ENCODE measurements at regions not wholly inside any gene's neighbourhood (a gene's known extent, or its start where the extent isn't known, plus 50 kb on each side); places are given as distances from the start of the nearest gene placed in this dataset.

DNA sequence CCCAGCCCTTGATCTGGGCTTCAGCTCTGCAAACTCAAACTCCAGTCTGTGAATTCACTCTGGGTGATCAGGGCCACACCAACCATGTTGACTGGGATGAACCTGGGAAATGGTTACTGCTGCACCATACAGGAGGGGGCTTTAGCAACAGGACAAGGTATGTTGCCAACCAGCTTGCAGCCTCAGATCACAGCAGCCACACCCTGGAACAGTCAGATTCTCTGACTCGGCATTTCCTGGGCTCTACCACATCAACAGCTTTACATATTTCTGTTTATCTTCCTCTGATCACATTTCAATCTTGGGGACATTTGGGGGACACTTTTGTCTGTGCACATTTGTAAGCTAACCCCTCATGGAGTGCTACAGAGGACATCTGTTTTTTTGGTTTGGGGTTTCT, 267.0 kb upstream of the NCAM1 start:
- CTCF ChIA-PET = no interaction called here
- Histone ChIP-seq H3K4me2 (ENCODE audit: low read length) (no peak overlapping the region), H3K9me2 (ENCODE audit: insufficient read depth) (no peaks in the 10 kb centered on the region), H3K79me2 (ENCODE audit: insufficient read depth, low read length) (no peaks in the 10 kb centered on the region), H3K9ac (ENCODE audit: low read length) (no peak overlapping the region), H3K4me3 (replicated peaks in 1 of 2; ENCODE audit: low read depth in 1 of 2, low read length in 2 of 2) (no peak overlapping the region), H3K9me3 (ENCODE audit: control insufficient read depth in 1 of 2, insufficient read depth in 1 of 2, low read depth in 1 of 2, low read length in 2 of 2) (no peaks in the 10 kb centered on the region), H2AFZ (ENCODE audit: low read depth, low read length, poor library complexity, severe bottlenecking) (no peak overlapping the region), H3K4me1 (ENCODE audit: control insufficient read depth in 1 of 2, insufficient read depth in 2 of 2, low read length in 2 of 2) (no peaks in the 10 kb centered on the region), H3K27ac (ENCODE audit: low read depth, low read length) (no peak overlapping the region), H3K36me3 (ENCODE audit: control insufficient read depth in 1 of 2, insufficient read depth in 2 of 2, low read length in 2 of 2) (no peaks in the 10 kb centered on the region), H4K20me1 (ENCODE audit: insufficient read depth) (no peaks in the 10 kb centered on the region), H3K27me3 (ENCODE audit: insufficient read depth, low read length) (peaks cover 24% of the 10 kb centered on the region; the same call in 1 of the 2 replicates)
- no peak for TF ChIP-seq SRF (IDR thresholded peaks at IDR 0.05; ENCODE audit: low read depth)
- TF ChIP-seq CBX3 (IDR thresholded peaks at IDR 0.05; ENCODE audit: low read depth) = no peak
- TF ChIP-seq ZNF274 (IDR thresholded peaks at IDR 0.05; ENCODE audit: low read depth, low read length) = no peak
- no peak for TF ChIP-seq RAD21 (IDR thresholded peaks at IDR 0.05; ENCODE audit: low read depth)
- TF ChIP-seq CTCF (IDR thresholded peaks at IDR 0.05 in 2 of 3, conservative IDR thresholded peaks at IDR 0.05 in 1 of 3; ENCODE audit: borderline replicate concordance in 1 of 3, insufficient read depth in 1 of 3, low read depth in 2 of 3, low read length in 2 of 3) = no peak
- RAD21 ChIA-PET (ENCODE audit: low non-redundant PET in 1 of 2, low total read pairs in 2 of 2, uncharacterized antibody in 2 of 2, unreplicated experiment in 2 of 2) = no interaction called here
- POLR2A ChIA-PET = no interaction called here
- intact Hi-C loops (cut with micrococcal nuclease) = no loop called here
- ATAC-seq = no peak
- DNase-seq (ENCODE audit: low read depth, low spot score) = no peak
- BruUV-seq (replicated peaks) = no TSS peak

- Histone ChIP-seq H3K4me3 (replicated peaks in 1 of 2; ENCODE audit: low read depth in 1 of 2, low read length in 2 of 2) (no peak overlapping the region), H3K27ac (ENCODE audit: low read depth, low read length) (no peak overlapping the region), H3K9me2 (ENCODE audit: insufficient read depth) (no peaks in the 10 kb centered on the region), H2AFZ (ENCODE audit: low read depth, low read length, poor library complexity, severe bottlenecking) (no peak overlapping the region), H3K9me3 (ENCODE audit: control insufficient read depth in 1 of 2, insufficient read depth in 1 of 2, low read depth in 1 of 2, low read length in 2 of 2) (no peaks in the 10 kb centered on the region), H3K79me2 (ENCODE audit: insufficient read depth, low read length) (no peaks in the 10 kb centered on the region), H3K36me3 (ENCODE audit: control insufficient read depth in 1 of 2, insufficient read depth in 2 of 2, low read length in 2 of 2) (no peaks in the 10 kb centered on the region), H3K4me1 (ENCODE audit: control insufficient read depth in 1 of 2, insufficient read depth in 2 of 2, low read length in 2 of 2) (no peaks in the 10 kb centered on the region), H4K20me1 (ENCODE audit: insufficient read depth) (no peaks in the 10 kb centered on the region), H3K27me3 (ENCODE audit: insufficient read depth, low read length) (peaks cover 28% of the 10 kb centered on the region; the same call in 1 of the 2 replicates), H3K9ac (ENCODE audit: low read length) (no peak overlapping the region), H3K4me2 (ENCODE audit: low read length) (no peak overlapping the region)
- no peak for DNase-seq (ENCODE audit: low read depth, low spot score)
- RAD21 ChIA-PET (ENCODE audit: low non-redundant PET in 1 of 2, low total read pairs in 2 of 2, uncharacterized antibody in 2 of 2, unreplicated experiment in 2 of 2) = no interaction called here
- intact Hi-C loops (cut with micrococcal nuclease) = no loop called here
- TF ChIP-seq CTCF (IDR thresholded peaks at IDR 0.05 in 2 of 3, conservative IDR thresholded peaks at IDR 0.05 in 1 of 3; ENCODE audit: borderline replicate concordance in 1 of 3, insufficient read depth in 1 of 3, low read depth in 2 of 3, low read length in 2 of 3) (peak in 1 of 3 experiments; percentile 9; a peak in 1 of 6 replicates), ELF1 (IDR thresholded peaks at IDR 0.05; ENCODE audit: borderline replicate concordance, low read depth) (no peak)
- no TSS peak for BruUV-seq (replicated peaks)
- POLR2A ChIA-PET = no interaction called here
- peak; percentile 69 for ATAC-seq
- CTCF ChIA-PET = no interaction called here
Measured at GRCh38 chr11:112694813-112695212, 266.4 kb upstream of the NCAM1 start.

Measured in HCT116 (cell line).